DMS 273 (cell line): ENCODE measurements at regions not wholly inside any gene's neighbourhood (a gene's known extent, or its start where the extent isn't known, plus 50 kb on each side); places are given as distances from the start of the nearest gene placed in this dataset.

Experiments used
- DNase-seq: peaks from one replicate; lab custom pipeline; 2025; ENCODE audit not compliant: unreplicated experiment; lab: John Stamatoyannopoulos, UW

GRCh38 chr20:37643400-37643799, 50.4 kb upstream of the CTNNBL1 start:
- DNase-seq = no peak

GRCh38 chr20:37642246-37642645, 51.6 kb upstream of the CTNNBL1 start:
- no peak for DNase-seq

- DNase-seq = peak; percentile 73
Measured at GRCh38 chr20:37640600-37641561, 52.9 kb upstream of the CTNNBL1 start.

GRCh38 chr20:37638527-37638926, 55.3 kb upstream of the CTNNBL1 start:
- no peak for DNase-seq

- no peak for DNase-seq
Measured at GRCh38 chr20:37636977-37637376, 56.9 kb upstream of the CTNNBL1 start.

GRCh38 chr20:37636212-37636975, 57.4 kb upstream of the CTNNBL1 start:
- no peak for DNase-seq

- no peak for DNase-seq
Measured at GRCh38 chr20:37630993-37631392, 62.8 kb upstream of the CTNNBL1 start.

- DNase-seq = peak; percentile 82
Measured at GRCh38 chr20:37630166-37630565, 63.7 kb upstream of the CTNNBL1 start.

GRCh38 chr20:37627767-37628130, 66.1 kb upstream of the CTNNBL1 start:
- DNase-seq = no peak

GRCh38 chr20:37627060-37627766, 66.6 kb upstream of the CTNNBL1 start:
- DNase-seq = peak; percentile 84

GRCh38 chr20:37624963-37625362, 68.9 kb upstream of the CTNNBL1 start:
- DNase-seq = no peak

GRCh38 chr20:37622728-37623127, 71.1 kb upstream of the CTNNBL1 start:
- peak; percentile 21 for DNase-seq

- DNase-seq = no peak
Measured at GRCh38 chr20:37619496-37619895, 74.3 kb upstream of the CTNNBL1 start.

GRCh38 chr20:37616110-37616425, 77.8 kb upstream of the CTNNBL1 start:
- DNase-seq = no peak

- DNase-seq = peak; percentile 82
Measured at GRCh38 chr20:37615340-37616109, 78.3 kb upstream of the CTNNBL1 start.

GRCh38 chr20:37611852-37612251, 82.0 kb upstream of the CTNNBL1 start:
- DNase-seq = no peak

- no peak for DNase-seq
Measured at GRCh38 chr20:37611346-37611745, 82.5 kb upstream of the CTNNBL1 start.

- no peak for DNase-seq
Measured at GRCh38 chr20:37610203-37610798, 82.6 kb upstream of the BLCAP start.

- no peak for DNase-seq
Measured at GRCh38 chr20:37602634-37603033, 75.0 kb upstream of the BLCAP start.

- DNase-seq = no peak
Measured at GRCh38 chr20:37600486-37600885, 72.8 kb upstream of the BLCAP start.
